ENCODE measurements at regions not wholly inside any gene's neighbourhood (a gene's known extent, or its start where the extent isn't known, plus 50 kb on each side); places are given as distances from the start of the nearest gene placed in this dataset.

DNA sequence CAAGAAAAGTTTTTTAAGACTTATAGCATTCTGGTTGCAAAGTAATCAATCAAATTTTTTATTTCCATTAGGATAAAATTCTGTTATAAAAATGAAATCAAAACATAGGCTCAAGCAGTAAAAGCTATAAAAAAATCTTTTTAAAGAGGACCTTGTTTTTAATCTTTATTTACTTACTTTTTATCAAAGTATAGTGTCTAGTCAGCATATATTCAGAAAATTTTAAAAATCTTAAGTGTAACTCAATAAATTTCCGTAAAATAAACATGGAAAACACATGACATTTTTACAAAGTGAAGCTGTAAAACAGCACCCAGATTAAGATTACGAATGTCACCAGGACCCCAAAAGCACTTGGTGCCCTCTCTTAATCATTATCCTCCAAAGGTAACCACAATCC, 302.4 kb downstream of the TMEM161B start:
- H3K4me1 ChIP-seq (ENCODE audit: control insufficient read depth in 2 of 2, insufficient read depth in 2 of 2, low read length in 2 of 2): no peaks in the 10 kb centered on the region
- no CpG with 5 or more reads among the region's 2 CpGs for WGBS (ENCODE audit: insufficient coverage)
- H3K27me3 Mint-ChIP-seq: no peaks in the 10 kb centered on the region
- no peak overlapping the region for H2AFZ ChIP-seq (ENCODE audit: insufficient read depth, low read depth, low read length, poor library complexity, severe bottlenecking)
- H3K4me1 Mint-ChIP-seq: no peaks in the 10 kb centered on the region
- H3K9me3 ChIP-seq (ENCODE audit: control extremely low read depth in 1 of 3, control insufficient read depth in 2 of 3, insufficient read depth in 1 of 3, low read length in 2 of 3): no peaks in the 10 kb centered on the region
- no peak overlapping the region for H3K4me2 ChIP-seq (replicated peaks; ENCODE audit: low read depth, low read length, poor library complexity, severe bottlenecking)
- ATAC-seq (ENCODE audit: low read depth): no peak
- no peaks in the 10 kb centered on the region for H3K27me3 ChIP-seq (replicated peaks in 1 of 4; ENCODE audit: control extremely low read depth in 1 of 4, control insufficient read depth in 3 of 4, insufficient read depth in 4 of 4, low read length in 3 of 4)
- no peaks in the 10 kb centered on the region for H4K20me1 ChIP-seq (ENCODE audit: control insufficient read depth, insufficient read depth, low read length, poor library complexity, severe bottlenecking)
- no peak overlapping the region for H3K27ac Mint-ChIP-seq
- no peaks in the 10 kb centered on the region for H3K79me2 ChIP-seq (ENCODE audit: control insufficient read depth, insufficient read depth, low read length)
- H3K27ac ChIP-seq (ENCODE audit: low read length in 2 of 2): no peak overlapping the region
- no peak overlapping the region for H3K4me3 Mint-ChIP-seq
- intact Hi-C loops (cut with micrococcal nuclease): no loop called here
- H3K9ac ChIP-seq (ENCODE audit: low read length): no peak overlapping the region
- ChIA-PET POLR2A (no interaction called here), CTCF (no interaction called here)
- DNase-seq: no peak
- H3K9me3 Mint-ChIP-seq (ENCODE audit: insufficient read depth): no peaks in the 10 kb centered on the region
- TF ChIP-seq EZH2 (IDR thresholded peaks at IDR 0.05; ENCODE audit: borderline replicate concordance, insufficient read depth, low read depth, low read length, poor library complexity, severe bottlenecking): no peak
- TF ChIP-seq, protein P1, sequence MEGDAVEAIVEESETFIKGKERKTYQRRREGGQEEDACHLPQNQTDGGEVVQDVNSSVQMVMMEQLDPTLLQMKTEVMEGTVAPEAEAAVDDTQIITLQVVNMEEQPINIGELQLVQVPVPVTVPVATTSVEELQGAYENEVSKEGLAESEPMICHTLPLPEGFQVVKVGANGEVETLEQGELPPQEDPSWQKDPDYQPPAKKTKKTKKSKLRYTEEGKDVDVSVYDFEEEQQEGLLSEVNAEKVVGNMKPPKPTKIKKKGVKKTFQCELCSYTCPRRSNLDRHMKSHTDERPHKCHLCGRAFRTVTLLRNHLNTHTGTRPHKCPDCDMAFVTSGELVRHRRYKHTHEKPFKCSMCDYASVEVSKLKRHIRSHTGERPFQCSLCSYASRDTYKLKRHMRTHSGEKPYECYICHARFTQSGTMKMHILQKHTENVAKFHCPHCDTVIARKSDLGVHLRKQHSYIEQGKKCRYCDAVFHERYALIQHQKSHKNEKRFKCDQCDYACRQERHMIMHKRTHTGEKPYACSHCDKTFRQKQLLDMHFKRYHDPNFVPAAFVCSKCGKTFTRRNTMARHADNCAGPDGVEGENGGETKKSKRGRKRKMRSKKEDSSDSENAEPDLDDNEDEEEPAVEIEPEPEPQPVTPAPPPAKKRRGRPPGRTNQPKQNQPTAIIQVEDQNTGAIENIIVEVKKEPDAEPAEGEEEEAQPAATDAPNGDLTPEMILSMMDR (IDR thresholded peaks at IDR 0.05): no peak
- H3K36me3 ChIP-seq (replicated peaks in 1 of 2; ENCODE audit: control extremely low read depth in 1 of 2, control insufficient read depth in 1 of 2, extremely low read depth in 1 of 2, insufficient read depth in 2 of 2, low read length in 1 of 2): no peaks in the 10 kb centered on the region
- no peak overlapping the region for H3K4me3 ChIP-seq (ENCODE audit: control extremely low read depth in 1 of 5, extremely low read depth in 1 of 5, insufficient read depth in 1 of 5, low read depth in 2 of 5, low read length in 4 of 5)

DNA sequence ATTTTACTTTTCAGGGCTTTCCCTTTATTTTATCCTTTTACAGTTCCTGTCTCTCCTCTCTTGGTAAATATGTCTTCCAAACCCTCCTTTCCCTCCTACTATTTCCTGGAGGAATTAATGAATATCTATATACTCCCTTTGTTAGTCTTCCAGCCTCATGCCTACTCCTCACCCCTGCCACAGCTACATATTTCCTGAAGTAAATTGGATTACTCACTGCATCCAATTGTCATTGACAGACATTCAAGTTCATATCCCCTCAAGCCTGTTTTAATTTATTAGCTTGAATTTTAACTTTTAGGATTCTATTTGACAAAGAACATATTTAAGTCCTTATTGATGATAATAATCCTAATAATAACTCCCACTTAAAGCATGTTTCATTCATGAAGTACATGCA, 314.5 kb downstream of the TMEM161B start:
- Histone ChIP-seq H4K20me1 (ENCODE audit: control insufficient read depth, insufficient read depth, low read length, poor library complexity, severe bottlenecking) (no peaks in the 10 kb centered on the region), H3K4me2 (replicated peaks; ENCODE audit: low read depth, low read length, poor library complexity, severe bottlenecking) (no peak overlapping the region), H3K79me2 (ENCODE audit: control insufficient read depth, insufficient read depth, low read length) (no peaks in the 10 kb centered on the region), H3K36me3 (replicated peaks in 1 of 2; ENCODE audit: control extremely low read depth in 1 of 2, control insufficient read depth in 1 of 2, extremely low read depth in 1 of 2, insufficient read depth in 2 of 2, low read length in 1 of 2) (no peaks in the 10 kb centered on the region), H3K27ac (ENCODE audit: low read length in 2 of 2) (no peak overlapping the region), H3K27me3 (replicated peaks in 1 of 4; ENCODE audit: control extremely low read depth in 1 of 4, control insufficient read depth in 3 of 4, insufficient read depth in 4 of 4, low read length in 3 of 4) (no peaks in the 10 kb centered on the region), H3K9me3 (ENCODE audit: control extremely low read depth in 1 of 3, control insufficient read depth in 2 of 3, insufficient read depth in 1 of 3, low read length in 2 of 3) (peaks cover 0 to 4% (median 0%) of the 10 kb centered on the region in 3 donors), H3K4me3 (ENCODE audit: control extremely low read depth in 1 of 5, extremely low read depth in 1 of 5, insufficient read depth in 1 of 5, low read depth in 2 of 5, low read length in 4 of 5) (no peak overlapping the region), H3K9ac (ENCODE audit: low read length) (no peak overlapping the region), H3K4me1 (ENCODE audit: control insufficient read depth in 2 of 2, insufficient read depth in 2 of 2, low read length in 2 of 2) (no peaks in the 10 kb centered on the region), H2AFZ (ENCODE audit: insufficient read depth, low read depth, low read length, poor library complexity, severe bottlenecking) (no peak overlapping the region)
- TF ChIP-seq EZH2 (IDR thresholded peaks at IDR 0.05; ENCODE audit: borderline replicate concordance, insufficient read depth, low read depth, low read length, poor library complexity, severe bottlenecking): no peak
- TF ChIP-seq, protein P1 (IDR thresholded peaks at IDR 0.05): no peak
- Mint-ChIP-seq H3K27me3 (peaks cover 3% of the 10 kb centered on the region), H3K9me3 (ENCODE audit: insufficient read depth) (no peaks in the 10 kb centered on the region), H3K27ac (no peak overlapping the region), H3K4me3 (no peak overlapping the region), H3K4me1 (no peaks in the 10 kb centered on the region)
- POLR2A ChIA-PET: no interaction called here
- ATAC-seq (ENCODE audit: low read depth) (no peak), DNase-seq (no peak)
- CTCF ChIA-PET: no interaction called here
- intact Hi-C loops (cut with micrococcal nuclease): no loop called here

Data from B cell (primary cell).